HepG2 (cell line): ENCODE measurements at regions not wholly inside any gene's neighbourhood (a gene's known extent, or its start where the extent isn't known, plus 50 kb on each side); places are given as distances from the start of the nearest gene placed in this dataset.

Experiments
- ATAC-seq: fragments of 200-7000 bp; cut with Tn5 transposase; 3 replicates; pipeline ENCODE4 v1.9.1; 2020; ENCODE audit warnings: mild to moderate bottlenecking, moderate library complexity
- BruUV-seq: library from RNA; stranded (reverse); fragments of 400-500 nt; replicated peaks from 2 replicates; lab custom pipeline; 2021; lab: Mats Ljungman, UMichigan
- CTCF ChIA-PET: fragments of 300-600 bp; formaldehyde crosslinking; extraction: SDS; loops from one replicate; lab custom pipeline; 2021; ENCODE audit warnings: low total read pairs, inconsistent platforms, low intra/inter-chr PET ratio; lab: Yijun Ruan, JAX
- POLR2A ChIA-PET: fragments of 350-600 bp; sonication (Branson Sonifier 250); formaldehyde crosslinking; loops from one replicate; lab custom pipeline; 2020; ENCODE audit warnings: antibody characterized with exemption, inconsistent platforms; lab: Yijun Ruan, JAX
- DNase-seq: peaks from one replicate; pipeline ENCODE4 v3.0.0-alpha.2; 2015; ENCODE audit warnings: low spot score
- FAIRE-seq: peaks from 3 replicates; lab custom pipeline; 2011; peaks lifted over from hg19 to GRCh38; lab: Jason Lieb, UNC
- H2AFZ ChIP-seq: one replicate; pipeline ENCODE4 v1.6.1; 2011; ENCODE audit warnings: low read length, inconsistent platforms
- H3K27ac ChIP-seq: fragments of 300-600 bp; 3 replicates; pipeline ENCODE4 v1.8.0; 2011; ENCODE audit warnings: mixed run types, mild to moderate bottlenecking, mixed read lengths, low read length, inconsistent platforms; ENCODE audit not compliant: insufficient read depth; ENCODE audit errors: extremely low read length
- H3K27me3 ChIP-seq, 2 experiments: fragments of 200-600 bp in 1 of 2; 2 replicates in 1 of 2; 3 replicates in 1 of 2; pipeline versions ENCODE4 v1.6.0 to v1.8.0; 2011; ENCODE audit warnings: low read length in 2 of 2, mild to moderate bottlenecking in 2 of 2, moderate library complexity in 2 of 2, inconsistent platforms in 1 of 2; ENCODE audit not compliant: insufficient read depth in 2 of 2, control insufficient read depth in 1 of 2
- H3K36me3 ChIP-seq, 2 experiments: fragments of 200-600 bp in 1 of 2; replicated peaks in 1 of 2; 2 replicates in 1 of 2; 3 replicates in 1 of 2; pipeline versions ENCODE4 v1.5.1 to v1.8.0; 2011; ENCODE audit warnings: low read length in 2 of 2, inconsistent platforms in 1 of 2; ENCODE audit not compliant: insufficient read depth in 2 of 2, control insufficient read depth in 1 of 2
- H3K4me1 ChIP-seq: 2 replicates; pipeline ENCODE4 v1.5.1; 2012; ENCODE audit warnings: low read length, inconsistent platforms; ENCODE audit not compliant: insufficient read depth
- H3K4me2 ChIP-seq: 2 replicates; pipeline ENCODE4 v1.6.0; 2011; ENCODE audit warnings: low read depth, low read length, inconsistent platforms
- H3K4me3 ChIP-seq, 3 experiments: fragments of 200-600 bp in 1 of 3; sonication (generic), shearing (Covaris generic) in 1 of 3; replicated peaks in 1 of 3; 2 replicates each; pipeline ENCODE4 v1.5.1; 2011 to 2016; ENCODE audit warnings: low read length in 3 of 3, inconsistent platforms in 2 of 3, low read depth in 2 of 3, mild to moderate bottlenecking in 2 of 3, control low read depth in 1 of 3, mixed read lengths in 1 of 3; ENCODE audit not compliant: insufficient read depth in 1 of 3
- H3K79me2 ChIP-seq: one replicate; pipeline ENCODE4 v1.6.1; 2011; ENCODE audit warnings: low read length, inconsistent platforms; ENCODE audit not compliant: insufficient read depth
- H3K9ac ChIP-seq: 2 replicates; pipeline ENCODE4 v1.6.0; 2011; ENCODE audit warnings: mild to moderate bottlenecking, low read depth, low read length, inconsistent platforms; ENCODE audit not compliant: insufficient read depth
- H3K9me3 ChIP-seq: 2 replicates; pipeline ENCODE4 v1.5.1; 2012; ENCODE audit warnings: mild to moderate bottlenecking, low read length
- H4K20me1 ChIP-seq: 2 replicates; pipeline ENCODE4 v1.6.0; 2011; ENCODE audit warnings: inconsistent platforms, mild to moderate bottlenecking, low read length, moderate library complexity; ENCODE audit not compliant: insufficient read depth
- CREB1 ChIP-seq, 2 experiments: fragments of 450-650 bp in 1 of 2; IDR thresholded peaks; 2 replicates each; pipeline ENCODE4 v1.6.1; 2016 to 2017; ENCODE audit warnings: control low read depth in 1 of 2, mild to moderate bottlenecking in 1 of 2, missing compliant biosample characterization in 1 of 2, missing genetic modification characterization in 1 of 2
- EHMT2 ChIP-seq: fragments of 200-600 bp; sonication (generic); IDR thresholded peaks from 2 replicates; pipeline ENCODE4 v1.7.0; 2017; ENCODE audit warnings: antibody characterized with exemption, low read depth, low read length, borderline replicate concordance
- FOXK2 ChIP-seq: fragments of 450-650 bp; IDR thresholded peaks from 2 replicates; pipeline ENCODE4 v1.6.1; 2016
- MAF1 ChIP-seq: sonication (generic); formaldehyde crosslinking; IDR thresholded peaks from 2 replicates; pipeline ENCODE4 v1.5.0; 2020; ENCODE audit warnings: missing genetic modification reagents, borderline replicate concordance
- PAWR ChIP-seq: sonication (generic); formaldehyde crosslinking; IDR thresholded peaks from 2 replicates; pipeline ENCODE4 v1.4.0; 2020; ENCODE audit warnings: missing genetic modification reagents, mild to moderate bottlenecking, borderline replicate concordance
- RAD21 ChIP-seq: fragments of 450-650 bp; formaldehyde crosslinking; IDR thresholded peaks from 2 replicates; pipeline ENCODE4 v1.5.0; 2020; ENCODE audit warnings: mild to moderate bottlenecking
- RXRB ChIP-seq: IDR thresholded peaks from 2 replicates; pipeline ENCODE4 v1.6.1; 2016; ENCODE audit warnings: borderline replicate concordance, missing genetic modification reagents, missing compliant biosample characterization
- TAF15 ChIP-seq: fragments of 200-400 bp; formaldehyde crosslinking; IDR thresholded peaks from one replicate; pipeline ENCODE4 v1.6.1; 2018; ENCODE audit warnings: mild to moderate bottlenecking, low read depth, low read length; ENCODE audit not compliant: poor library complexity, severe bottlenecking
- TBX3 ChIP-seq: fragments of 450-650 bp; IDR thresholded peaks from 2 replicates; pipeline ENCODE4 v1.6.1; 2017; ENCODE audit warnings: antibody characterized with exemption, mild to moderate bottlenecking, inconsistent platforms, borderline replicate concordance
- TMF1 ChIP-seq: sonication (generic); formaldehyde crosslinking; IDR thresholded peaks from 2 replicates; pipeline ENCODE4 v1.8.1; 2022; ENCODE audit warnings: low read depth, missing genetic modification reagents
- ZBTB42 ChIP-seq: sonication (generic); formaldehyde crosslinking; IDR thresholded peaks from 2 replicates; pipeline ENCODE4 v1.5.0; 2020; ENCODE audit warnings: mild to moderate bottlenecking, missing genetic modification reagents
- ZFP36 ChIP-seq: fragments of 150-350 bp; IDR thresholded peaks from 2 replicates; pipeline ENCODE4 v1.6.1; 2018; ENCODE audit warnings: borderline replicate concordance, low read length, low read depth; ENCODE audit not compliant: partially characterized antibody
- ZFY ChIP-seq: sonication (generic); formaldehyde crosslinking; IDR thresholded peaks from 2 replicates; pipeline ENCODE4 v1.4.0; 2020; ENCODE audit warnings: missing genetic modification reagents
- ZNF160 ChIP-seq: sonication (generic); formaldehyde crosslinking; IDR thresholded peaks from 2 replicates; pipeline ENCODE4 v1.8.0; 2022; ENCODE audit warnings: mild to moderate bottlenecking, inconsistent platforms, missing genetic modification reagents
- ZNF687 ChIP-seq: sonication (generic); formaldehyde crosslinking; IDR thresholded peaks from 2 replicates; pipeline ENCODE4 v1.5.1; 2020; ENCODE audit warnings: mild to moderate bottlenecking, missing genetic modification reagents, moderate library complexity
- WGBS: methylation state at CpG from one replicate; pipeline ENCODE4 v1.1.6; 2017; ENCODE audit warnings: low lambda C conversion rate; 5-methylcytosine and 5-hydroxymethylcytosine counted together
- in situ Hi-C: cut with HindIII; loops from 2 replicates; pipeline ENCODE4 v1.10.0; 2017; ENCODE audit warnings: low pct_unique_long_range_greater_than_20kb; ENCODE audit not compliant: extremely low pct_ligation_motif_present
- intact Hi-C: fragments of 100-400 bp; cut with micrococcal nuclease; formaldehyde crosslinking; loops from one replicate; pipeline ENCODE4 v1.10.0; 2022; ENCODE audit not compliant: unreplicated experiment
- TF ChIP-seq, protein P1 (sequence below): sonication (generic); formaldehyde crosslinking; IDR thresholded peaks from 2 replicates; pipeline ENCODE4 v1.4.0; 2020; ENCODE audit warnings: missing genetic modification reagents
- TF ChIP-seq, protein P2 (sequence below): sonication (generic); formaldehyde crosslinking; conservative IDR thresholded peaks from 2 replicates; pipeline ENCODE4 v1.4.0; 2020; ENCODE audit warnings: missing genetic modification reagents
- TF ChIP-seq, protein P3 (sequence below): sonication (generic); formaldehyde crosslinking; IDR thresholded peaks from 2 replicates; pipeline ENCODE4 v1.4.0; 2020; ENCODE audit warnings: mild to moderate bottlenecking, missing genetic modification reagents

DNA sequence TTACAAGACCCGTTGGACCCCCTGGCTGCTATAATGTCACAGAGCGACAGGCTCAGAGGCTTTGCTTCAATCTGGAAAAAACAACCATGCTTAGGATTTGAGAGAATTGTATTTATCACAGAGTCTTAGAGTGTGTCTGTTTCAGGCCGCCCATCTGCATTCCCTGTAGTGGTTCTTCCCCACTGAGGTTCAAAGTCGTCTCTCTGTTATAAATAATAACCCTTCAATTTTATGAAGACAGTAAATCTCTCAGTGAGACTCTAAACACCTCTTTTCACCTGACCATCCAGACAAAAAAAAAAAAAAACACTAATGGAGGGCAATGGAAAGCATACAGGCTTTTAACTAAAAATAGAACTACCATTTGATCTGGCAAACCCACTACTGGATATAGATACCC is 565.4 kb upstream of the AUTS2 start:
- no TSS peak for BruUV-seq
- Histone ChIP-seq H3K27me3 (no peaks in the 10 kb centered on the region), H2AFZ (no peak overlapping the region), H3K36me3 (no peaks in the 10 kb centered on the region), H3K9me3 (peaks cover 23% of the 10 kb centered on the region; the same call in 1 of the 2 replicates), H3K79me2 (no peaks in the 10 kb centered on the region), H4K20me1 (no peaks in the 10 kb centered on the region), H3K4me2 (no peak overlapping the region), H3K4me3 (no peak overlapping the region), H3K4me1 (no peaks in the 10 kb centered on the region), H3K9ac (no peak overlapping the region), H3K27ac (no peak overlapping the region)
- in situ Hi-C loops (no loop called here), intact Hi-C loops (no loop called here)
- ChIA-PET CTCF (no interaction called here), POLR2A (no interaction called here)
- FAIRE-seq (no peak), DNase-seq (no peak), ATAC-seq (no peak)
- no peak for TF ChIP-seq MAF1 (CRISPR knock-in tag)
- no peak for TF ChIP-seq ZBTB42
- TF ChIP-seq, protein P1, sequence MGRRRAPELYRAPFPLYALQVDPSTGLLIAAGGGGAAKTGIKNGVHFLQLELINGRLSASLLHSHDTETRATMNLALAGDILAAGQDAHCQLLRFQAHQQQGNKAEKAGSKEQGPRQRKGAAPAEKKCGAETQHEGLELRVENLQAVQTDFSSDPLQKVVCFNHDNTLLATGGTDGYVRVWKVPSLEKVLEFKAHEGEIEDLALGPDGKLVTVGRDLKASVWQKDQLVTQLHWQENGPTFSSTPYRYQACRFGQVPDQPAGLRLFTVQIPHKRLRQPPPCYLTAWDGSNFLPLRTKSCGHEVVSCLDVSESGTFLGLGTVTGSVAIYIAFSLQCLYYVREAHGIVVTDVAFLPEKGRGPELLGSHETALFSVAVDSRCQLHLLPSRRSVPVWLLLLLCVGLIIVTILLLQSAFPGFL (CRISPR knock-in tag), result no peak
- TF ChIP-seq, protein P2, sequence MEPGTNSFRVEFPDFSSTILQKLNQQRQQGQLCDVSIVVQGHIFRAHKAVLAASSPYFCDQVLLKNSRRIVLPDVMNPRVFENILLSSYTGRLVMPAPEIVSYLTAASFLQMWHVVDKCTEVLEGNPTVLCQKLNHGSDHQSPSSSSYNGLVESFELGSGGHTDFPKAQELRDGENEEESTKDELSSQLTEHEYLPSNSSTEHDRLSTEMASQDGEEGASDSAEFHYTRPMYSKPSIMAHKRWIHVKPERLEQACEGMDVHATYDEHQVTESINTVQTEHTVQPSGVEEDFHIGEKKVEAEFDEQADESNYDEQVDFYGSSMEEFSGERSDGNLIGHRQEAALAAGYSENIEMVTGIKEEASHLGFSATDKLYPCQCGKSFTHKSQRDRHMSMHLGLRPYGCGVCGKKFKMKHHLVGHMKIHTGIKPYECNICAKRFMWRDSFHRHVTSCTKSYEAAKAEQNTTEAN, result no peak
- TF ChIP-seq TMF1 (CRISPR knock-in tag), result no peak
- TF ChIP-seq TBX3, result no peak
- no peak for TF ChIP-seq FOXK2
- no peak for TF ChIP-seq RAD21
- no peak for TF ChIP-seq RXRB (CRISPR knock-in tag)
- TF ChIP-seq ZNF160 (CRISPR knock-in tag), result no peak
- TF ChIP-seq ZNF687 (CRISPR knock-in tag), result no peak
- no peak for TF ChIP-seq PAWR (CRISPR knock-in tag)
- no peak for TF ChIP-seq ZFP36
- TF ChIP-seq, protein P3, sequence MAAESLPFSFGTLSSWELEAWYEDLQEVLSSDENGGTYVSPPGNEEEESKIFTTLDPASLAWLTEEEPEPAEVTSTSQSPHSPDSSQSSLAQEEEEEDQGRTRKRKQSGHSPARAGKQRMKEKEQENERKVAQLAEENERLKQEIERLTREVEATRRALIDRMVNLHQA (CRISPR knock-in tag), result no peak
- TF ChIP-seq EHMT2, result no peak
- no peak for TF ChIP-seq CREB1 (IDR thresholded peaks at IDR 0.05)
- TF ChIP-seq CREB1 (CRISPR knock-in tag; IDR thresholded peaks at IDR 0.05), result no peak
- no peak for TF ChIP-seq TAF15
- TF ChIP-seq ZFY (CRISPR knock-in tag), result no peak
- WGBS, result 1% methylated on average over 4 of the region's 4 CpGs
